ENCODE measurements at regions not wholly inside any gene's neighbourhood (a gene's known extent, or its start where the extent isn't known, plus 50 kb on each side); places are given as distances from the start of the nearest gene placed in this dataset.

GRCh38 chr13:107736170-107736569 lies 479.2 kb downstream of the LIG4 start:
- Histone ChIP-seq H3K4me3 (no peak overlapping the region), H3K36me3 (no peaks in the 10 kb centered on the region), H3K27me3 (no peaks in the 10 kb centered on the region), H3K9me3 (no peaks in the 10 kb centered on the region), H3K4me1 (no peaks in the 10 kb centered on the region), H3K27ac (no peak overlapping the region)
- no peak for ATAC-seq
- no peak for TF ChIP-seq CTCF (IDR thresholded peaks at IDR 0.05)
- intact Hi-C loops (cut with DNase I) = no loop called here
- no peak for DNase-seq

GRCh38 chr13:107734891-107735625 lies 480.3 kb downstream of the LIG4 start:
- ATAC-seq = no peak
- H3K4me1 ChIP-seq = no peaks in the 10 kb centered on the region
- no peak for TF ChIP-seq CTCF (IDR thresholded peaks at IDR 0.05)
- intact Hi-C loops (cut with DNase I) = no loop called here
- no peaks in the 10 kb centered on the region for H3K9me3 ChIP-seq
- no peaks in the 10 kb centered on the region for H3K36me3 ChIP-seq
- H3K27me3 ChIP-seq = no peaks in the 10 kb centered on the region
- H3K4me3 ChIP-seq = no peak overlapping the region
- no peak overlapping the region for H3K27ac ChIP-seq
- DNase-seq = no peak

GRCh38 chr13:107733276-107733675 lies 482.1 kb downstream of the LIG4 start:
- intact Hi-C loops (cut with DNase I) = no loop called here
- Histone ChIP-seq H3K27ac (no peak overlapping the region), H3K27me3 (no peaks in the 10 kb centered on the region), H3K4me3 (no peak overlapping the region), H3K4me1 (no peaks in the 10 kb centered on the region), H3K9me3 (peaks cover 0 to 2% of the 10 kb centered on the region in 2 donors), H3K36me3 (no peaks in the 10 kb centered on the region)
- TF ChIP-seq CTCF (IDR thresholded peaks at IDR 0.05) = no peak
- no peak for ATAC-seq
- no peak for DNase-seq

- Histone ChIP-seq H3K9me3 (peaks cover 0 to 8% of the 10 kb centered on the region in 2 donors), H3K4me3 (no peak overlapping the region), H3K36me3 (no peaks in the 10 kb centered on the region), H3K27ac (no peak overlapping the region), H3K4me1 (no peaks in the 10 kb centered on the region), H3K27me3 (no peaks in the 10 kb centered on the region)
- no peak for TF ChIP-seq CTCF (IDR thresholded peaks at IDR 0.05)
- ATAC-seq = no peak
- intact Hi-C loops (cut with DNase I) = no loop called here
- DNase-seq = peak in 2 of 4 donors; percentile 40 to 54
Measured at GRCh38 chr13:107730813-107731212, 484.5 kb downstream of the LIG4 start.

DNA sequence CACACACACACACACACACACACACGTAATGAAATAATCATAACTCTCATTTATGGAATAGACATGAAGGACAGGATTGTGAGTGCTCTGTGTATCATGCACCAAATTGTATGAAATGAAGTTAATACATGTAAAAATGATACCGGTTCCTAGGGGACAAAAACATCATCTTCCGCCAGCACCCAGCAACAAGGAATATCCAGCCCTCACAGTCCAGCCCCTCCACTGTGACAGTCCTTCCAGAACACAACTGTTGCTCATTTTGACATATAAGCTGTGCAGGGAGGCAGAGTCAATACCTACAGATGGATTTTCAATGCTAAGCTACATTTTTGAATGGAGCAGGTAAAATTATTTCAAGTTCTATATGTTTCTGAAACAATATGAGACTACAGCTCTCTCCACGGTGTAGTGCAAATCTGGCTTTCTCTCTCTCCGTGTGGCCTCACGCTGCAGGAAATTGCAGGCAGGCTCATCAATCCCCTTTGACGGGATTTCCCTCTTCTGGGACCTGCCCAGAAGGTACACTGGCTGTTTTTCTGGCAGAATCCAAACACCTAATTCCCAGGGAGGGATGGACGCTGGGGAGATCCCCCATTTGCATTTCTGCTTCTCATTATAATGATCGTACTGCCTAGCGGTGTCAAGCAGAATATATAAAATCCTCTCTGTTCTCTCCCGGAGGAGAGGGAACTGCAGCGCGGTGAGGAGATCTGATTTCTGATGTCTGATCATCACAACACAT lies 494.0 kb downstream of the LIG4 start:
- intact Hi-C loops (cut with DNase I) = no loop called here
- ATAC-seq = no peak

More for the DNA sequence above, 494.0 kb downstream of the LIG4 start:
- DNase-seq = no peak
- Histone ChIP-seq H3K27ac (no peak overlapping the region), H3K36me3 (no peaks in the 10 kb centered on the region), H3K4me1 (no peaks in the 10 kb centered on the region), H3K27me3 (no peaks in the 10 kb centered on the region), H3K9me3 (peaks cover 0 to 3% of the 10 kb centered on the region in 2 donors), H3K4me3 (no peak overlapping the region)
- no peak for TF ChIP-seq CTCF (IDR thresholded peaks at IDR 0.05)

All from left lung (tissue), 4 donors.